ENCODE measurements at regions not wholly inside any gene's neighbourhood (a gene's known extent, or its start where the extent isn't known, plus 50 kb on each side); places are given as distances from the start of the nearest gene placed in this dataset.

GRCh38 chr12:130242506-130242905 is 80.2 kb downstream of the FZD10 start:
- Histone ChIP-seq H3K27ac (ENCODE audit: insufficient read length, low read depth, low read length) (no peak overlapping the region), H2BK12ac (ENCODE audit: insufficient read length, low read depth, low read length) (no peak overlapping the region), H4K5ac (ENCODE audit: insufficient read length, low read depth, low read length) (no peak overlapping the region), H3K23ac (ENCODE audit: insufficient read length, low read depth, low read length) (no peak overlapping the region), H2BK15ac (ENCODE audit: low read depth, low read length) (no peak overlapping the region), H3K27me3 (ENCODE audit: insufficient read depth, low read length) (no peaks in the 10 kb centered on the region), H3K23me2 (ENCODE audit: insufficient read length, low read depth, low read length, poor library complexity, severe bottlenecking) (no peaks in the 10 kb centered on the region), H2BK20ac (ENCODE audit: low read depth, low read length, poor library complexity, severe bottlenecking) (no peak overlapping the region), H4K8ac (replicated peaks; ENCODE audit: insufficient read length, low read depth, low read length) (no peak overlapping the region), H4K20me1 (ENCODE audit: control insufficient read depth, insufficient read depth, insufficient read length) (no peaks in the 10 kb centered on the region), H3K14ac (ENCODE audit: insufficient read depth, low read length) (no peak overlapping the region), H3K79me2 (ENCODE audit: insufficient read depth, low read length) (no peaks in the 10 kb centered on the region), H3T11ph (ENCODE audit: low read length) (no peak overlapping the region), H3K56ac (ENCODE audit: insufficient read length, low read depth, low read length) (no peak overlapping the region), H3K9ac (ENCODE audit: extremely low read depth, insufficient read length, low read length) (no peak overlapping the region), H3K79me1 (ENCODE audit: insufficient read depth, low read depth, low read length, poor library complexity, severe bottlenecking) (no peaks in the 10 kb centered on the region), H3K4me1 (ENCODE audit: insufficient read depth, low read length) (no peaks in the 10 kb centered on the region), H2AFZ (ENCODE audit: low read length) (no peak overlapping the region), H3K4me2 (ENCODE audit: insufficient read depth, insufficient read length, low read length) (no peak overlapping the region), H4K91ac (ENCODE audit: insufficient read length, low read depth, low read length) (no peak overlapping the region), H2AK5ac (ENCODE audit: insufficient read length, low read length) (no peak overlapping the region), H2BK120ac (ENCODE audit: low read depth, low read length, poor library complexity, severe bottlenecking) (no peak overlapping the region), H2BK5ac (ENCODE audit: insufficient read length, low read length) (no peak overlapping the region), H3K4ac (ENCODE audit: low read depth, low read length) (no peak overlapping the region), H3K9me3 (ENCODE audit: control insufficient read depth, low read depth, low read length) (no peaks in the 10 kb centered on the region), H3K18ac (ENCODE audit: insufficient read length, low read depth, low read length) (no peak overlapping the region)
- H3K27ac Mint-ChIP-seq, result no peak overlapping the region
- no peak for TF ChIP-seq CTCF (conservative IDR thresholded peaks at IDR 0.05)
- H3K9me3 Mint-ChIP-seq, result peaks cover under 1% of the 10 kb centered on the region in 2 experiments; a peak in 3 of 5 replicates
- no peak overlapping the region for H3K4me3 Mint-ChIP-seq
- H3K36me3 Mint-ChIP-seq (ENCODE audit: insufficient read depth in 1 of 3, low read depth in 3 of 3), result no peaks in the 10 kb centered on the region
- no peaks in the 10 kb centered on the region for H3K4me1 Mint-ChIP-seq
- DNase-seq, result no peak
- H3K27me3 Mint-ChIP-seq (ENCODE audit: low read depth), result peaks cover 92% of the 10 kb centered on the region
- WGBS (ENCODE audit: extremely low coverage, insufficient read length, low lambda C conversion rate), result no CpG with 5 or more reads among the region's 7 CpGs

Data from H9 (cell line).